IMR-90 (cell line): ENCODE measurements at regions not wholly inside any gene's neighbourhood (a gene's known extent, or its start where the extent isn't known, plus 50 kb on each side); places are given as distances from the start of the nearest gene placed in this dataset.

Experiments
- CEBPB ChIP-seq: IDR thresholded peaks from 2 replicates; pipeline ENCODE4 v1.6.1; 2012; ENCODE audit warnings: low read depth, low read length, improper control_type of control experiment
- CHD1 ChIP-seq: IDR thresholded peaks from 2 replicates; pipeline ENCODE4 v1.6.1; 2012; ENCODE audit warnings: low read depth, low read length, improper control_type of control experiment
- CTCF ChIP-seq: conservative IDR thresholded peaks from 2 replicates; pipeline ENCODE4 v1.5.1; 2012; ENCODE audit warnings: mild to moderate bottlenecking, low read depth, low read length, improper control_type of control experiment
- MXI1 ChIP-seq: IDR thresholded peaks from 2 replicates; pipeline ENCODE4 v1.6.1; 2012; ENCODE audit warnings: low read depth, mild to moderate bottlenecking, low read length, moderate library complexity, borderline replicate concordance
- POLR2A ChIP-seq: IDR thresholded peaks from 2 replicates; pipeline ENCODE4 v1.6.1; 2012; ENCODE audit warnings: mild to moderate bottlenecking, low read depth, low read length
- RAD21 ChIP-seq: IDR thresholded peaks from 2 replicates; pipeline ENCODE4 v1.6.1; 2012; ENCODE audit warnings: low read length, improper control_type of control experiment
- RFX5 ChIP-seq: IDR thresholded peaks from 2 replicates; pipeline ENCODE4 v1.8.0; 2012; ENCODE audit warnings: low read depth, mild to moderate bottlenecking, low read length, moderate library complexity
- SMC3 ChIP-seq: fragments of 150-350 bp; IDR thresholded peaks from 2 replicates; pipeline ENCODE4 v1.6.1; 2016; ENCODE audit warnings: low read depth, mild to moderate bottlenecking, antibody characterized with exemption, low read length, moderate library complexity
- USF2 ChIP-seq: fragments of 150-350 bp; IDR thresholded peaks from 2 replicates; pipeline ENCODE4 v1.6.1; 2017; ENCODE audit warnings: mild to moderate bottlenecking, antibody characterized with exemption, low read length, low read depth

- TF ChIP-seq CTCF (no peak), RAD21 (no peak), RFX5 (no peak), CEBPB (no peak), POLR2A (no peak), SMC3 (no peak), CHD1 (no peak), MXI1 (no peak), USF2 (no peak)
Observed at GRCh38 chr3:54069961-54070360, 52.4 kb upstream of the CACNA2D3 start.
